HepG2 (cell line): ENCODE measurements at regions not wholly inside any gene's neighbourhood (a gene's known extent, or its start where the extent isn't known, plus 50 kb on each side); places are given as distances from the start of the nearest gene placed in this dataset.

Source experiments
- ATAC-seq: fragments of 200-7000 bp; cut with Tn5 transposase; 3 replicates; pipeline ENCODE4 v1.9.1; 2020; ENCODE audit warnings: mild to moderate bottlenecking, moderate library complexity
- BruUV-seq: library from RNA; stranded (reverse); fragments of 400-500 nt; replicated peaks from 2 replicates; lab custom pipeline; 2021; lab: Mats Ljungman, UMichigan
- CTCF ChIA-PET: fragments of 300-600 bp; formaldehyde crosslinking; extraction: SDS; loops from one replicate; lab custom pipeline; 2021; ENCODE audit warnings: low total read pairs, inconsistent platforms, low intra/inter-chr PET ratio; lab: Yijun Ruan, JAX
- POLR2A ChIA-PET: fragments of 350-600 bp; sonication (Branson Sonifier 250); formaldehyde crosslinking; loops from one replicate; lab custom pipeline; 2020; ENCODE audit warnings: antibody characterized with exemption, inconsistent platforms; lab: Yijun Ruan, JAX
- DNase-seq: peaks from one replicate; pipeline ENCODE4 v3.0.0-alpha.2; 2015; ENCODE audit warnings: low spot score
- FAIRE-seq: peaks from 3 replicates; lab custom pipeline; 2011; peaks lifted over from hg19 to GRCh38; lab: Jason Lieb, UNC
- H2AFZ ChIP-seq: one replicate; pipeline ENCODE4 v1.6.1; 2011; ENCODE audit warnings: low read length, inconsistent platforms
- H3K27ac ChIP-seq: fragments of 300-600 bp; 3 replicates; pipeline ENCODE4 v1.8.0; 2011; ENCODE audit warnings: mixed run types, mild to moderate bottlenecking, mixed read lengths, low read length, inconsistent platforms; ENCODE audit not compliant: insufficient read depth; ENCODE audit errors: extremely low read length
- H3K27me3 ChIP-seq, 2 experiments: fragments of 200-600 bp in 1 of 2; 2 replicates in 1 of 2; 3 replicates in 1 of 2; pipeline versions ENCODE4 v1.6.0 to v1.8.0; 2011; ENCODE audit warnings: low read length in 2 of 2, mild to moderate bottlenecking in 2 of 2, moderate library complexity in 2 of 2, inconsistent platforms in 1 of 2; ENCODE audit not compliant: insufficient read depth in 2 of 2, control insufficient read depth in 1 of 2
- H3K36me3 ChIP-seq, 2 experiments: fragments of 200-600 bp in 1 of 2; replicated peaks in 1 of 2; 2 replicates in 1 of 2; 3 replicates in 1 of 2; pipeline versions ENCODE4 v1.5.1 to v1.8.0; 2011; ENCODE audit warnings: low read length in 2 of 2, inconsistent platforms in 1 of 2; ENCODE audit not compliant: insufficient read depth in 2 of 2, control insufficient read depth in 1 of 2
- H3K4me1 ChIP-seq: 2 replicates; pipeline ENCODE4 v1.5.1; 2012; ENCODE audit warnings: low read length, inconsistent platforms; ENCODE audit not compliant: insufficient read depth
- H3K4me2 ChIP-seq: 2 replicates; pipeline ENCODE4 v1.6.0; 2011; ENCODE audit warnings: low read depth, low read length, inconsistent platforms
- H3K4me3 ChIP-seq, 3 experiments: fragments of 200-600 bp in 1 of 3; sonication (generic), shearing (Covaris generic) in 1 of 3; replicated peaks in 1 of 3; 2 replicates each; pipeline ENCODE4 v1.5.1; 2011 to 2016; ENCODE audit warnings: low read length in 3 of 3, inconsistent platforms in 2 of 3, low read depth in 2 of 3, mild to moderate bottlenecking in 2 of 3, control low read depth in 1 of 3, mixed read lengths in 1 of 3; ENCODE audit not compliant: insufficient read depth in 1 of 3
- H3K79me2 ChIP-seq: one replicate; pipeline ENCODE4 v1.6.1; 2011; ENCODE audit warnings: low read length, inconsistent platforms; ENCODE audit not compliant: insufficient read depth
- H3K9ac ChIP-seq: 2 replicates; pipeline ENCODE4 v1.6.0; 2011; ENCODE audit warnings: mild to moderate bottlenecking, low read depth, low read length, inconsistent platforms; ENCODE audit not compliant: insufficient read depth
- H3K9me3 ChIP-seq: 2 replicates; pipeline ENCODE4 v1.5.1; 2012; ENCODE audit warnings: mild to moderate bottlenecking, low read length
- H4K20me1 ChIP-seq: 2 replicates; pipeline ENCODE4 v1.6.0; 2011; ENCODE audit warnings: inconsistent platforms, mild to moderate bottlenecking, low read length, moderate library complexity; ENCODE audit not compliant: insufficient read depth
- EHMT2 ChIP-seq: fragments of 200-600 bp; sonication (generic); IDR thresholded peaks from 2 replicates; pipeline ENCODE4 v1.7.0; 2017; ENCODE audit warnings: antibody characterized with exemption, low read depth, low read length, borderline replicate concordance
- EP300 ChIP-seq, 3 experiments: sonication (generic) in 1 of 3; formaldehyde crosslinking in 1 of 3; IDR thresholded peaks; 2 replicates each; pipeline versions ENCODE4 v1.5.1 to v1.6.1; 2011 to 2020; ENCODE audit warnings: low read depth in 2 of 3, low read length in 2 of 3, borderline replicate concordance in 1 of 3, improper control_type of control experiment in 1 of 3, mild to moderate bottlenecking in 1 of 3, missing genetic modification reagents in 1 of 3, moderate library complexity in 1 of 3
- MIER2 ChIP-seq: IDR thresholded peaks from 2 replicates; pipeline ENCODE4 v1.6.1; 2016; ENCODE audit warnings: missing biosample characterization, missing genetic modification reagents
- NFE2L1 ChIP-seq: sonication (generic); formaldehyde crosslinking; IDR thresholded peaks from 2 replicates; pipeline ENCODE4 v1.4.0; 2020; ENCODE audit warnings: missing genetic modification reagents, mild to moderate bottlenecking, borderline replicate concordance
- NFKBIZ ChIP-seq: IDR thresholded peaks from 2 replicates; pipeline ENCODE4 v1.6.1; 2018; ENCODE audit warnings: missing genetic modification reagents, missing compliant biosample characterization
- RFX5 ChIP-seq: IDR thresholded peaks from 2 replicates; pipeline ENCODE4 v1.6.1; 2011; ENCODE audit warnings: low read depth, low read length, improper control_type of control experiment
- TGIF2 ChIP-seq: IDR thresholded peaks from 2 replicates; pipeline ENCODE4 v1.6.1; 2016; ENCODE audit warnings: control low read depth, missing compliant biosample characterization
- ZNF296 ChIP-seq: sonication (generic); formaldehyde crosslinking; conservative IDR thresholded peaks from 2 replicates; pipeline ENCODE4 v1.5.0; 2020; ENCODE audit warnings: mild to moderate bottlenecking, missing genetic modification reagents
- ZNF790 ChIP-seq: sonication (generic); formaldehyde crosslinking; IDR thresholded peaks from 2 replicates; pipeline ENCODE4 v1.8.0; 2022; ENCODE audit warnings: missing genetic modification reagents, mild to moderate bottlenecking, borderline replicate concordance
- WGBS: methylation state at CpG from one replicate; pipeline ENCODE4 v1.1.6; 2017; ENCODE audit warnings: low lambda C conversion rate; 5-methylcytosine and 5-hydroxymethylcytosine counted together
- in situ Hi-C: cut with HindIII; loops from 2 replicates; pipeline ENCODE4 v1.10.0; 2017; ENCODE audit warnings: low pct_unique_long_range_greater_than_20kb; ENCODE audit not compliant: extremely low pct_ligation_motif_present
- intact Hi-C: fragments of 100-400 bp; cut with micrococcal nuclease; formaldehyde crosslinking; loops from one replicate; pipeline ENCODE4 v1.10.0; 2022; ENCODE audit not compliant: unreplicated experiment
- TF ChIP-seq, protein P1 (sequence below): IDR thresholded peaks from 2 replicates; pipeline ENCODE4 v1.6.1; 2016; ENCODE audit warnings: low read depth, control low read depth
- TF ChIP-seq, protein P2 (sequence below), 2 experiments: IDR thresholded peaks; 2 replicates each; pipeline ENCODE4 v1.6.1; 2011 to 2012; ENCODE audit warnings: low read length in 2 of 2, borderline replicate concordance in 1 of 2, low read depth in 1 of 2, mild to moderate bottlenecking in 1 of 2, moderate library complexity in 1 of 2

DNA sequence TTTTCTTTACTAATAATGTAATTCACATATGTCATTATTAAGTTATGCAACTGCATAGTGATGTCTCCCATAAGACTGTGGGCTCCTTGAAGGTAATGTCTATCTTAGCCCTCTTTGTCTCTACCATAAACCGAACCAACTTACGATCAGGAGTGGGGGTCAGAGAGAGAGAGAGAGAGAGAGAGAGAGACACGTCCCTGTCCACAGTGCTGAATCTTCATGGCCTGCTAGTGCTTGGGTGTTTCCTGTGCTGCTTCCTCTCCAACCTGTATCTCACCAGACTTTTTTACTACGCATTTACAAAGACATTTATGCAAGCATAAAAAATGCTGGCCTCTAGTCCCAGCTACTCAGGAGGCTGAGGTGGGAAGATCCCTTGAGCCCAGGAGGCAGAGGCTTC is 52.2 kb upstream of the HAPSTR1 start:
- POLR2A ChIA-PET = no interaction called here
- Histone ChIP-seq H3K79me2 (no peaks in the 10 kb centered on the region), H3K4me2 (no peak overlapping the region)
- no TSS peak for BruUV-seq
- CTCF ChIA-PET = no interaction called here
- ATAC-seq = peak; percentile 39; the same call in 2 of the 3 replicates
- TF ChIP-seq NFE2L1 (CRISPR knock-in tag) = no peak
- TF ChIP-seq, protein P1, sequence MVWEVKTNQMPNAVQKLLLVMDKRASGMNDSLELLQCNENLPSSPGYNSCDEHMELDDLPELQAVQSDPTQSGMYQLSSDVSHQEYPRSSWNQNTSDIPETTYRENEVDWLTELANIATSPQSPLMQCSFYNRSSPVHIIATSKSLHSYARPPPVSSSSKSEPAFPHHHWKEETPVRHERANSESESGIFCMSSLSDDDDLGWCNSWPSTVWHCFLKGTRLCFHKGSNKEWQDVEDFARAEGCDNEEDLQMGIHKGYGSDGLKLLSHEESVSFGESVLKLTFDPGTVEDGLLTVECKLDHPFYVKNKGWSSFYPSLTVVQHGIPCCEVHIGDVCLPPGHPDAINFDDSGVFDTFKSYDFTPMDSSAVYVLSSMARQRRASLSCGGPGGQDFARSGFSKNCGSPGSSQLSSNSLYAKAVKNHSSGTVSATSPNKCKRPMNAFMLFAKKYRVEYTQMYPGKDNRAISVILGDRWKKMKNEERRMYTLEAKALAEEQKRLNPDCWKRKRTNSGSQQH = 0 out of 2 replicates have a peak, but pooled peaks have one; percentile 48
- TF ChIP-seq EP300 (IDR thresholded peaks at IDR 0.05; ENCODE audit: low read depth in 2 of 2, low read length in 2 of 2) = no peak
- TF ChIP-seq EP300 (CRISPR knock-in tag; IDR thresholded peaks at IDR 0.05; ENCODE audit: borderline replicate concordance) = no peak
- TF ChIP-seq MIER2 (CRISPR knock-in tag) = peak; percentile 94
- TF ChIP-seq, protein P2, sequence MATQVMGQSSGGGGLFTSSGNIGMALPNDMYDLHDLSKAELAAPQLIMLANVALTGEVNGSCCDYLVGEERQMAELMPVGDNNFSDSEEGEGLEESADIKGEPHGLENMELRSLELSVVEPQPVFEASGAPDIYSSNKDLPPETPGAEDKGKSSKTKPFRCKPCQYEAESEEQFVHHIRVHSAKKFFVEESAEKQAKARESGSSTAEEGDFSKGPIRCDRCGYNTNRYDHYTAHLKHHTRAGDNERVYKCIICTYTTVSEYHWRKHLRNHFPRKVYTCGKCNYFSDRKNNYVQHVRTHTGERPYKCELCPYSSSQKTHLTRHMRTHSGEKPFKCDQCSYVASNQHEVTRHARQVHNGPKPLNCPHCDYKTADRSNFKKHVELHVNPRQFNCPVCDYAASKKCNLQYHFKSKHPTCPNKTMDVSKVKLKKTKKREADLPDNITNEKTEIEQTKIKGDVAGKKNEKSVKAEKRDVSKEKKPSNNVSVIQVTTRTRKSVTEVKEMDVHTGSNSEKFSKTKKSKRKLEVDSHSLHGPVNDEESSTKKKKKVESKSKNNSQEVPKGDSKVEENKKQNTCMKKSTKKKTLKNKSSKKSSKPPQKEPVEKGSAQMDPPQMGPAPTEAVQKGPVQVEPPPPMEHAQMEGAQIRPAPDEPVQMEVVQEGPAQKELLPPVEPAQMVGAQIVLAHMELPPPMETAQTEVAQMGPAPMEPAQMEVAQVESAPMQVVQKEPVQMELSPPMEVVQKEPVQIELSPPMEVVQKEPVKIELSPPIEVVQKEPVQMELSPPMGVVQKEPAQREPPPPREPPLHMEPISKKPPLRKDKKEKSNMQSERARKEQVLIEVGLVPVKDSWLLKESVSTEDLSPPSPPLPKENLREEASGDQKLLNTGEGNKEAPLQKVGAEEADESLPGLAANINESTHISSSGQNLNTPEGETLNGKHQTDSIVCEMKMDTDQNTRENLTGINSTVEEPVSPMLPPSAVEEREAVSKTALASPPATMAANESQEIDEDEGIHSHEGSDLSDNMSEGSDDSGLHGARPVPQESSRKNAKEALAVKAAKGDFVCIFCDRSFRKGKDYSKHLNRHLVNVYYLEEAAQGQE (IDR thresholded peaks at IDR 0.05; ENCODE audit: borderline replicate concordance in 1 of 2, low read depth in 1 of 2, low read length in 2 of 2) = peak; percentile 78 to 96
- no peak for TF ChIP-seq NFKBIZ (CRISPR knock-in tag)
- TF ChIP-seq TGIF2 (CRISPR knock-in tag) = peak; percentile 64; the same call in 1 of the 2 replicates
- TF ChIP-seq ZNF790 = no peak
- TF ChIP-seq ZNF296 = 0 out of 2 replicates have a peak, but pooled peaks have one; percentile 22
- no peak for TF ChIP-seq RFX5
- TF ChIP-seq EHMT2 = peak; percentile 95; the same call in 1 of the 2 replicates
- TF ChIP-seq, all 625 proteins: peak for 6
- intact Hi-C loops (no loop called here), in situ Hi-C loops (no loop called here)
- Histone ChIP-seq H3K9me3 (no peaks in the 10 kb centered on the region), H4K20me1 (no peaks in the 10 kb centered on the region), H3K27ac (no peak overlapping the region), H3K4me3 (no peak overlapping the region), H3K4me1 (peaks cover 5% of the 10 kb centered on the region; the same call in 1 of the 2 replicates), H3K9ac (no peak overlapping the region), H2AFZ (no peak overlapping the region), H3K36me3 (no peaks in the 10 kb centered on the region), H3K27me3 (no peaks in the 10 kb centered on the region; a peak in 1 of 5 replicates)
- DNase-seq (no peak), FAIRE-seq (no peak)
- WGBS = 29% methylated on average over 4 of the region's 4 CpGs
